GM23338 (cell line): ENCODE measurements at regions not wholly inside any gene's neighbourhood (a gene's known extent, or its start where the extent isn't known, plus 50 kb on each side); places are given as distances from the start of the nearest gene placed in this dataset.

ENCODE experiments used
- ATAC-seq: fragments of 200-7000 bp; cut with Tn5 transposase; 3 replicates; pipeline ENCODE4 v1.9.1; 2020
- DNase-seq: peaks from one replicate; pipeline ENCODE4 v3.0.0-alpha.2; 2015; ENCODE audit warnings: low spot score
- H2AFZ ChIP-seq: fragments of 200-600 bp; sonication (generic); 2 replicates; pipeline ENCODE4 v1.8.0; 2016; ENCODE audit warnings: antibody characterized with exemption, mild to moderate bottlenecking, moderate library complexity
- H3F3A ChIP-seq: fragments of 200-600 bp; sonication (generic); replicated peaks from 2 replicates; pipeline ENCODE4 v1.8.0; 2017; ENCODE audit warnings: antibody characterized with exemption, mixed run types, low read depth
- H3K27ac ChIP-seq: fragments of 200-600 bp; sonication (generic); 2 replicates; pipeline ENCODE4 v1.6.1; 2016; ENCODE audit warnings: low read depth
- H3K27me3 ChIP-seq: fragments of 200-600 bp; sonication (generic); 2 replicates; pipeline ENCODE4 v1.8.0; 2016; ENCODE audit warnings: mild to moderate bottlenecking, mixed run types, moderate library complexity; ENCODE audit not compliant: insufficient read depth
- H3K36me3 ChIP-seq: fragments of 200-600 bp; sonication (generic); 2 replicates; pipeline ENCODE4 v1.8.0; 2016; ENCODE audit warnings: mild to moderate bottlenecking; ENCODE audit not compliant: insufficient read depth
- H3K4me1 ChIP-seq: fragments of 200-600 bp; sonication (generic); 2 replicates; pipeline ENCODE4 v1.8.0; 2016; ENCODE audit warnings: mild to moderate bottlenecking, moderate library complexity; ENCODE audit not compliant: insufficient read depth
- H3K4me2 ChIP-seq: fragments of 200-600 bp; sonication (generic); 2 replicates; pipeline ENCODE4 v1.7.1; 2017; ENCODE audit warnings: mixed run types
- H3K4me3 ChIP-seq: fragments of 200-600 bp; sonication (generic); 2 replicates; pipeline ENCODE4 v1.6.1; 2016; ENCODE audit warnings: mixed run types
- H3K79me2 ChIP-seq: fragments of 200-600 bp; sonication (generic); replicated peaks from 2 replicates; pipeline ENCODE4 v1.8.0; 2017; ENCODE audit warnings: mild to moderate bottlenecking; ENCODE audit not compliant: insufficient read depth
- H3K9me2 ChIP-seq: fragments of 200-600 bp; sonication (generic); 2 replicates; pipeline ENCODE4 v1.8.0; 2017; ENCODE audit not compliant: insufficient read depth
- H4K20me1 ChIP-seq: fragments of 200-600 bp; sonication (generic); replicated peaks from 2 replicates; pipeline ENCODE4 v1.8.0; 2017; ENCODE audit warnings: mild to moderate bottlenecking; ENCODE audit not compliant: insufficient read depth
- H3K27ac Mint-ChIP-seq: 2 replicates; pipeline ENCODE4 v1.8.0; 2020; ENCODE audit warnings: inconsistent platforms, mild to moderate bottlenecking, moderate library complexity, mixed read lengths
- H3K27me3 Mint-ChIP-seq: 3 replicates; pipeline ENCODE4 v1.8.0; 2022; ENCODE audit warnings: low read depth, mild to moderate bottlenecking, moderate library complexity, mixed read lengths, inconsistent platforms; ENCODE audit not compliant: insufficient read depth, poor library complexity
- H3K36me3 Mint-ChIP-seq: 3 replicates; pipeline ENCODE4 v1.8.0; 2021; ENCODE audit warnings: low read depth, mild to moderate bottlenecking, inconsistent platforms, moderate library complexity, mixed read lengths
- H3K4me1 Mint-ChIP-seq: 3 replicates; pipeline ENCODE4 v1.8.0; 2020; ENCODE audit warnings: mild to moderate bottlenecking, inconsistent platforms, mixed read lengths
- H3K4me3 Mint-ChIP-seq: 3 replicates; pipeline ENCODE4 v1.8.0; 2021; ENCODE audit warnings: moderate library complexity, mild to moderate bottlenecking, inconsistent platforms, mixed read lengths
- H3K9me3 Mint-ChIP-seq: 3 replicates; pipeline ENCODE4 v1.8.0; 2020; ENCODE audit warnings: moderate library complexity, mild to moderate bottlenecking, inconsistent platforms, mixed read lengths
- EZH2 ChIP-seq: fragments of 200-600 bp; sonication (generic); IDR thresholded peaks from one replicate; pipeline ENCODE4 v1.8.0; 2017; ENCODE audit warnings: antibody characterized with exemption, mild to moderate bottlenecking, low read depth; ENCODE audit not compliant: unreplicated experiment
- EZH2phosphoT487 ChIP-seq: fragments of 200-600 bp; sonication (generic); IDR thresholded peaks from one replicate; pipeline ENCODE4 v1.8.1; 2018; ENCODE audit warnings: antibody characterized with exemption; ENCODE audit not compliant: unreplicated experiment
- JUNB ChIP-seq: IDR thresholded peaks from one replicate; pipeline ENCODE4 v1.6.1; 2016; ENCODE audit warnings: antibody characterized with exemption; ENCODE audit not compliant: unreplicated experiment
- ZNF114 ChIP-seq: fragments of 250-450 bp; sonication (Bioruptor Pico); IDR thresholded peaks from 2 replicates; pipeline ENCODE4 v1.5.0; 2020; ENCODE audit warnings: mild to moderate bottlenecking, moderate library complexity
- ZNF331 ChIP-seq: fragments of 250-450 bp; sonication (Bioruptor Pico); IDR thresholded peaks from 2 replicates; pipeline ENCODE4 v1.5.0; 2020; ENCODE audit warnings: low read depth, mild to moderate bottlenecking, moderate library complexity
- TF ChIP-seq, protein P1 (sequence below): fragments of 250-450 bp; sonication (Bioruptor Pico); IDR thresholded peaks from 2 replicates; pipeline ENCODE4 v1.5.0; 2020; ENCODE audit warnings: mild to moderate bottlenecking, moderate library complexity
- TF ChIP-seq, protein P2 (sequence below): IDR thresholded peaks from one replicate; pipeline ENCODE4 v1.6.1; 2018; ENCODE audit warnings: antibody characterized with exemption; ENCODE audit not compliant: unreplicated experiment
- TF ChIP-seq, protein P3 (sequence below): IDR thresholded peaks from 2 replicates; pipeline ENCODE4 v1.6.1; 2016; ENCODE audit warnings: antibody characterized with exemption

DNA sequence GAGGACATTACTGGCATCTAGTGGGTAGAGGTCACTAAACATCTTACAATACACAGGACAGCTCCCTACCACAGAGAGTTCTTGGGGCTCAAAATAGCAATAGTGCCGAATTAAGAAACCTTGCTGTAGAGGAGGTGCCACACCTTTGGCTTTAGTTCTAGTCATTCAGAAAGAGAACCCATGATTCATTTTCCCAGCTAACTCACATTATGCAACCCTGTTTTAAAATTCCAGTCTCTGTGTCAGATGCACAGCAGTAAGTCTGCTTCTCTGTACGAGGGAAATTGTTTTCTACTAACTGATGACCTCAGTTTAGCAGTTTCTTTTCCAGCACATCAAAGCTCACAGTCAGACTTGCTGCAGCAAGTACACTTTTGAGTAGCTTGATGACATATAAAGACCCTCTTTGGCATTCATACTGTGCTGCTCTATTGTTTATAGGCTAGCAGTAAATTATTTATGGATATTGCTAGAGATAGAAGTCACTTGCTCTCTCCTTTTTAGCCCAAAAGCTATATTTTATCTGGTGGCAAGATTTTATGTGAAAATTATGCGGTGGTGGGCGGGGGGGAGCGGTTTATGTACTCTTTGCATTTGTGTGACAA is 487.8 kb upstream of the MAGEB18 start (continued):
- TF ChIP-seq, protein P1, sequence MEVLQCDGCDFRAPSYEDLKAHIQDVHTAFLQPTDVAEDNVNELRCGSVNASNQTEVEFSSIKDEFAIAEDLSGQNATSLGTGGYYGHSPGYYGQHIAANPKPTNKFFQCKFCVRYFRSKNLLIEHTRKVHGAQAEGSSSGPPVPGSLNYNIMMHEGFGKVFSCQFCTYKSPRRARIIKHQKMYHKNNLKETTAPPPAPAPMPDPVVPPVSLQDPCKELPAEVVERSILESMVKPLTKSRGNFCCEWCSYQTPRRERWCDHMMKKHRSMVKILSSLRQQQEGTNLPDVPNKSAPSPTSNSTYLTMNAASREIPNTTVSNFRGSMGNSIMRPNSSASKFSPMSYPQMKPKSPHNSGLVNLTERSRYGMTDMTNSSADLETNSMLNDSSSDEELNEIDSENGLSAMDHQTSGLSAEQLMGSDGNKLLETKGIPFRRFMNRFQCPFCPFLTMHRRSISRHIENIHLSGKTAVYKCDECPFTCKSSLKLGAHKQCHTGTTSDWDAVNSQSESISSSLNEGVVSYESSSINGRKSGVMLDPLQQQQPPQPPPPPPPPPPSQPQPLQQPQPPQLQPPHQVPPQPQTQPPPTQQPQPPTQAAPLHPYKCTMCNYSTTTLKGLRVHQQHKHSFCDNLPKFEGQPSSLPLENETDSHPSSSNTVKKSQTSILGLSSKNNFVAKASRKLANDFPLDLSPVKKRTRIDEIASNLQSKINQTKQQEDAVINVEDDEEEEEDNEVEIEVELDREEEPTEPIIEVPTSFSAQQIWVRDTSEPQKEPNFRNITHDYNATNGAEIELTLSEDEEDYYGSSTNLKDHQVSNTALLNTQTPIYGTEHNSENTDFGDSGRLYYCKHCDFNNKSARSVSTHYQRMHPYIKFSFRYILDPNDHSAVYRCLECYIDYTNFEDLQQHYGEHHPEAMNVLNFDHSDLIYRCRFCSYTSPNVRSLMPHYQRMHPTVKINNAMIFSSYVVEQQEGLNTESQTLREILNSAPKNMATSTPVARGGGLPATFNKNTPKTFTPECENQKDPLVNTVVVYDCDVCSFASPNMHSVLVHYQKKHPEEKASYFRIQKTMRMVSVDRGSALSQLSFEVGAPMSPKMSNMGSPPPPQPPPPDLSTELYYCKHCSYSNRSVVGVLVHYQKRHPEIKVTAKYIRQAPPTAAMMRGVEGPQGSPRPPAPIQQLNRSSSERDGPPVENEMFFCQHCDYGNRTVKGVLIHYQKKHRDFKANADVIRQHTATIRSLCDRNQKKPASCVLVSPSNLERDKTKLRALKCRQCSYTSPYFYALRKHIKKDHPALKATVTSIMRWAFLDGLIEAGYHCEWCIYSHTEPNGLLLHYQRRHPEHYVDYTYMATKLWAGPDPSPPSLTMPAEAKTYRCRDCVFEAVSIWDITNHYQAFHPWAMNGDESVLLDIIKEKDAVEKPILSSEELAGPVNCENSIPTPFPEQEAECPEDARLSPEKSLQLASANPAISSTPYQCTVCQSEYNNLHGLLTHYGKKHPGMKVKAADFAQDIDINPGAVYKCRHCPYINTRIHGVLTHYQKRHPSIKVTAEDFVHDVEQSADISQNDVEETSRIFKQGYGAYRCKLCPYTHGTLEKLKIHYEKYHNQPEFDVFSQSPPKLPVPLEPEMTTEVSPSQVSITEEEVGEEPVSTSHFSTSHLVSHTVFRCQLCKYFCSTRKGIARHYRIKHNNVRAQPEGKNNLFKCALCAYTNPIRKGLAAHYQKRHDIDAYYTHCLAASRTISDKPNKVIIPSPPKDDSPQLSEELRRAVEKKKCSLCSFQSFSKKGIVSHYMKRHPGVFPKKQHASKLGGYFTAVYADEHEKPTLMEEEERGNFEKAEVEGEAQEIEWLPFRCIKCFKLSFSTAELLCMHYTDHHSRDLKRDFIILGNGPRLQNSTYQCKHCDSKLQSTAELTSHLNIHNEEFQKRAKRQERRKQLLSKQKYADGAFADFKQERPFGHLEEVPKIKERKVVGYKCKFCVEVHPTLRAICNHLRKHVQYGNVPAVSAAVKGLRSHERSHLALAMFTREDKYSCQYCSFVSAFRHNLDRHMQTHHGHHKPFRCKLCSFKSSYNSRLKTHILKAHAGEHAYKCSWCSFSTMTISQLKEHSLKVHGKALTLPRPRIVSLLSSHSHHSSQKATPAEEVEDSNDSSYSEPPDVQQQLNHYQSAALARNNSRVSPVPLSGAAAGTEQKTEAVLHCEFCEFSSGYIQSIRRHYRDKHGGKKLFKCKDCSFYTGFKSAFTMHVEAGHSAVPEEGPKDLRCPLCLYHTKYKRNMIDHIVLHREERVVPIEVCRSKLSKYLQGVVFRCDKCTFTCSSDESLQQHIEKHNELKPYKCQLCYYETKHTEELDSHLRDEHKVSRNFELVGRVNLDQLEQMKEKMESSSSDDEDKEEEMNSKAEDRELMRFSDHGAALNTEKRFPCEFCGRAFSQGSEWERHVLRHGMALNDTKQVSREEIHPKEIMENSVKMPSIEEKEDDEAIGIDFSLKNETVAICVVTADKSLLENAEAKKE (CRISPR knock-in tag), result no peak
- no peak for TF ChIP-seq JUNB

DNA sequence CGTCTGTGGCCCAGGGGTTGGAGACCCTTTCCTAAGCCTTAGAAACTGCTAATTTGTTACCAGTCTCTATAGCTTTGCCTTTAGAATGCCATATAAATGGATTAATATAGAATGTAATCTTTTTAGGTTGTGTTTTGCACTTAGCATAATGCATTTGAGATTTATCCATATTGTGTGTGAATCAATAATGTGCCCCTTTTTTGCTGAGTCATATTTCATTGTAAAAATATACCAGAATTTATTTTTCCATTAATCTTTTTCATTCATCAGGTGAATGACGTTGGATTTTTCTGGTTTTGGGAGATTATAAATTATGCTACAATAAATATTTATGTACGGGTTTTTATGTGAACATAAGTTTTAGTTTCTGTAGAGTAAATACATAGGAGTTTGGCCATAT is 478.8 kb upstream of the MAGEB18 start:
- ATAC-seq, result no peak
- no peaks in the 10 kb centered on the region for H3K36me3 Mint-ChIP-seq
- no peaks in the 10 kb centered on the region for H3K27me3 ChIP-seq
- TF ChIP-seq EZH2, result no peak
- TF ChIP-seq, protein P2, sequence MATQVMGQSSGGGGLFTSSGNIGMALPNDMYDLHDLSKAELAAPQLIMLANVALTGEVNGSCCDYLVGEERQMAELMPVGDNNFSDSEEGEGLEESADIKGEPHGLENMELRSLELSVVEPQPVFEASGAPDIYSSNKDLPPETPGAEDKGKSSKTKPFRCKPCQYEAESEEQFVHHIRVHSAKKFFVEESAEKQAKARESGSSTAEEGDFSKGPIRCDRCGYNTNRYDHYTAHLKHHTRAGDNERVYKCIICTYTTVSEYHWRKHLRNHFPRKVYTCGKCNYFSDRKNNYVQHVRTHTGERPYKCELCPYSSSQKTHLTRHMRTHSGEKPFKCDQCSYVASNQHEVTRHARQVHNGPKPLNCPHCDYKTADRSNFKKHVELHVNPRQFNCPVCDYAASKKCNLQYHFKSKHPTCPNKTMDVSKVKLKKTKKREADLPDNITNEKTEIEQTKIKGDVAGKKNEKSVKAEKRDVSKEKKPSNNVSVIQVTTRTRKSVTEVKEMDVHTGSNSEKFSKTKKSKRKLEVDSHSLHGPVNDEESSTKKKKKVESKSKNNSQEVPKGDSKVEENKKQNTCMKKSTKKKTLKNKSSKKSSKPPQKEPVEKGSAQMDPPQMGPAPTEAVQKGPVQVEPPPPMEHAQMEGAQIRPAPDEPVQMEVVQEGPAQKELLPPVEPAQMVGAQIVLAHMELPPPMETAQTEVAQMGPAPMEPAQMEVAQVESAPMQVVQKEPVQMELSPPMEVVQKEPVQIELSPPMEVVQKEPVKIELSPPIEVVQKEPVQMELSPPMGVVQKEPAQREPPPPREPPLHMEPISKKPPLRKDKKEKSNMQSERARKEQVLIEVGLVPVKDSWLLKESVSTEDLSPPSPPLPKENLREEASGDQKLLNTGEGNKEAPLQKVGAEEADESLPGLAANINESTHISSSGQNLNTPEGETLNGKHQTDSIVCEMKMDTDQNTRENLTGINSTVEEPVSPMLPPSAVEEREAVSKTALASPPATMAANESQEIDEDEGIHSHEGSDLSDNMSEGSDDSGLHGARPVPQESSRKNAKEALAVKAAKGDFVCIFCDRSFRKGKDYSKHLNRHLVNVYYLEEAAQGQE, result no peak
- TF ChIP-seq, protein P3, sequence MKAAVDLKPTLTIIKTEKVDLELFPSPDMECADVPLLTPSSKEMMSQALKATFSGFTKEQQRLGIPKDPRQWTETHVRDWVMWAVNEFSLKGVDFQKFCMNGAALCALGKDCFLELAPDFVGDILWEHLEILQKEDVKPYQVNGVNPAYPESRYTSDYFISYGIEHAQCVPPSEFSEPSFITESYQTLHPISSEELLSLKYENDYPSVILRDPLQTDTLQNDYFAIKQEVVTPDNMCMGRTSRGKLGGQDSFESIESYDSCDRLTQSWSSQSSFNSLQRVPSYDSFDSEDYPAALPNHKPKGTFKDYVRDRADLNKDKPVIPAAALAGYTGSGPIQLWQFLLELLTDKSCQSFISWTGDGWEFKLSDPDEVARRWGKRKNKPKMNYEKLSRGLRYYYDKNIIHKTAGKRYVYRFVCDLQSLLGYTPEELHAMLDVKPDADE, result no peak
- no peak for TF ChIP-seq EZH2phosphoT487
- no peak for TF ChIP-seq ZNF114 (CRISPR knock-in tag)
- no peak for TF ChIP-seq ZNF331

More for the DNA sequence above, 478.8 kb upstream of the MAGEB18 start:
- no peaks in the 10 kb centered on the region for H3K4me1 Mint-ChIP-seq
- Histone ChIP-seq H3K4me3 (no peak overlapping the region), H3F3A (no peaks in the 10 kb centered on the region), H3K4me2 (no peak overlapping the region), H3K9me2 (no peaks in the 10 kb centered on the region), H4K20me1 (no peaks in the 10 kb centered on the region), H2AFZ (no peak overlapping the region), H3K79me2 (no peaks in the 10 kb centered on the region), H3K36me3 (no peaks in the 10 kb centered on the region), H3K27ac (no peak overlapping the region), H3K4me1 (no peaks in the 10 kb centered on the region)
- H3K9me3 Mint-ChIP-seq, result no peaks in the 10 kb centered on the region
- no peak for DNase-seq
- H3K27me3 Mint-ChIP-seq, result no peaks in the 10 kb centered on the region
- no peak overlapping the region for H3K27ac Mint-ChIP-seq
- no peak overlapping the region for H3K4me3 Mint-ChIP-seq
